DOHH2 (cell line): ENCODE measurements at regions not wholly inside any gene's neighbourhood (a gene's known extent, or its start where the extent isn't known, plus 50 kb on each side); places are given as distances from the start of the nearest gene placed in this dataset.

ENCODE experiments used
- H3F3A ChIP-seq: fragments of 200-600 bp; sonication (generic), shearing (Covaris generic); 2 replicates; pipeline ENCODE4 v1.6.0; 2016; ENCODE audit warnings: antibody characterized with exemption, mild to moderate bottlenecking; ENCODE audit not compliant: control insufficient read depth, insufficient read depth
- H3K27ac ChIP-seq: fragments of 200-600 bp; sonication (generic); 2 replicates; pipeline ENCODE4 v1.5.1; 2014; ENCODE audit warnings: low read depth, mild to moderate bottlenecking, low read length, moderate library complexity
- H3K27me3 ChIP-seq: fragments of 200-600 bp; sonication (generic); 2 replicates; pipeline ENCODE4 v1.6.1; 2014; ENCODE audit warnings: mild to moderate bottlenecking, low read length, mixed read lengths; ENCODE audit not compliant: control insufficient read depth
- H3K36me3 ChIP-seq: fragments of 200-600 bp; sonication (generic); 2 replicates; pipeline ENCODE4 v1.6.1; 2014; ENCODE audit warnings: mild to moderate bottlenecking, low read length, moderate library complexity, mixed read lengths; ENCODE audit not compliant: control insufficient read depth
- H3K4me1 ChIP-seq: fragments of 200-600 bp; sonication (generic); 2 replicates; pipeline ENCODE4 v1.6.1; 2014; ENCODE audit warnings: mild to moderate bottlenecking, low read length, mixed read lengths; ENCODE audit not compliant: control insufficient read depth
- H3K4me2 ChIP-seq: fragments of 200-600 bp; sonication (generic); 2 replicates; pipeline ENCODE4 v1.6.0; 2014; ENCODE audit warnings: mild to moderate bottlenecking, low read length, moderate library complexity
- H3K4me3 ChIP-seq: fragments of 200-600 bp; sonication (generic); 2 replicates; pipeline ENCODE4 v1.5.1; 2014; ENCODE audit warnings: mild to moderate bottlenecking, low read length, mixed read lengths
- H3K79me2 ChIP-seq: fragments of 200-600 bp; sonication (generic); 2 replicates; pipeline ENCODE4 v1.6.1; 2014; ENCODE audit warnings: mild to moderate bottlenecking, low read length, mixed read lengths; ENCODE audit not compliant: control insufficient read depth
- H3K9me2 ChIP-seq: fragments of 200-600 bp; sonication (generic); replicated peaks from 2 replicates; pipeline ENCODE4 v1.6.1; 2014; ENCODE audit warnings: mild to moderate bottlenecking, low read length, mixed read lengths; ENCODE audit not compliant: control insufficient read depth
- H3K9me3 ChIP-seq: fragments of 200-600 bp; sonication (generic); 2 replicates; pipeline ENCODE4 v1.6.1; 2014; ENCODE audit warnings: antibody characterized with exemption, low read length, mixed read lengths; ENCODE audit not compliant: control insufficient read depth, insufficient read depth
- H4K20me1 ChIP-seq: fragments of 200-600 bp; sonication (generic); 2 replicates; pipeline ENCODE4 v1.6.0; 2014; ENCODE audit warnings: low read depth, mild to moderate bottlenecking, antibody characterized with exemption, low read length, moderate library complexity; ENCODE audit not compliant: control insufficient read depth, insufficient read depth
- CTCF ChIP-seq: fragments of 200-600 bp; sonication (generic); IDR thresholded peaks from one replicate; pipeline ENCODE4 v1.5.1; 2014; ENCODE audit warnings: antibody characterized with exemption, mild to moderate bottlenecking, low read depth, low read length; ENCODE audit not compliant: poor library complexity, severe bottlenecking
- EZH2phosphoT487 ChIP-seq: fragments of 200-600 bp; sonication (generic); IDR thresholded peaks from 2 replicates; pipeline ENCODE4 v1.6.1; 2017; ENCODE audit warnings: borderline replicate concordance, mild to moderate bottlenecking, antibody characterized with exemption, low read length, moderate library complexity, mixed read lengths

GRCh38 chr6:167747645-167748044 lies 79.1 kb upstream of the AFDN start:
- Histone ChIP-seq H3F3A (no peaks in the 10 kb centered on the region), H3K27me3 (0 out of 2 replicates have a peak, but pooled peaks cover 2% of the 10 kb centered on the region), H3K9me3 (no peaks in the 10 kb centered on the region), H3K36me3 (no peaks in the 10 kb centered on the region), H3K4me2 (no peak overlapping the region), H3K4me3 (no peak overlapping the region), H3K9me2 (no peaks in the 10 kb centered on the region), H3K4me1 (no peaks in the 10 kb centered on the region), H3K27ac (no peak overlapping the region), H4K20me1 (no peaks in the 10 kb centered on the region), H3K79me2 (no peaks in the 10 kb centered on the region)
- TF ChIP-seq CTCF (no peak), EZH2phosphoT487 (no peak)

GRCh38 chr6:167748046-167748445 lies 78.7 kb upstream of the AFDN start:
- Histone ChIP-seq H3K9me3 (no peaks in the 10 kb centered on the region), H3K4me1 (no peaks in the 10 kb centered on the region), H3K27me3 (no peaks in the 10 kb centered on the region), H3K4me2 (no peak overlapping the region), H3F3A (no peaks in the 10 kb centered on the region), H3K79me2 (no peaks in the 10 kb centered on the region), H3K27ac (no peak overlapping the region), H3K36me3 (no peaks in the 10 kb centered on the region), H3K9me2 (no peaks in the 10 kb centered on the region), H4K20me1 (no peaks in the 10 kb centered on the region), H3K4me3 (no peak overlapping the region)
- TF ChIP-seq EZH2phosphoT487, result no peak

GRCh38 chr6:167748458-167749379 lies 78.0 kb upstream of the AFDN start:
- Histone ChIP-seq H3K9me3 (no peaks in the 10 kb centered on the region), H4K20me1 (no peaks in the 10 kb centered on the region), H3K4me1 (no peaks in the 10 kb centered on the region), H3F3A (no peaks in the 10 kb centered on the region), H3K4me2 (no peak overlapping the region), H3K27ac (no peak overlapping the region), H3K4me3 (no peak overlapping the region), H3K36me3 (no peaks in the 10 kb centered on the region), H3K79me2 (no peaks in the 10 kb centered on the region), H3K9me2 (no peaks in the 10 kb centered on the region), H3K27me3 (no peaks in the 10 kb centered on the region)
- TF ChIP-seq CTCF (no peak), EZH2phosphoT487 (no peak)

- Histone ChIP-seq H3K27ac (no peak overlapping the region), H3K79me2 (no peaks in the 10 kb centered on the region), H4K20me1 (no peaks in the 10 kb centered on the region), H3K9me3 (no peaks in the 10 kb centered on the region), H3K36me3 (no peaks in the 10 kb centered on the region), H3K9me2 (no peaks in the 10 kb centered on the region), H3K27me3 (no peaks in the 10 kb centered on the region), H3K4me1 (no peaks in the 10 kb centered on the region), H3K4me2 (no peak overlapping the region), H3K4me3 (no peak overlapping the region), H3F3A (no peaks in the 10 kb centered on the region)
- TF ChIP-seq EZH2phosphoT487, result no peak
- no peak for TF ChIP-seq CTCF
Measured at GRCh38 chr6:167750956-167751358, 75.8 kb upstream of the AFDN start.
